PC-3 (cell line): ENCODE measurements at regions not wholly inside any gene's neighbourhood (a gene's known extent, or its start where the extent isn't known, plus 50 kb on each side); places are given as distances from the start of the nearest gene placed in this dataset.

Experiments
- CTCF ChIP-seq: fragments of 300-600 bp; sonication (generic); conservative IDR thresholded peaks from 2 replicates; pipeline ENCODE4 v1.5.1; 2017; ENCODE audit warnings: antibody characterized with exemption, low read depth, mild to moderate bottlenecking, low read length
- EZH2phosphoT487 ChIP-seq: fragments of 300-600 bp; sonication (generic); IDR thresholded peaks from 2 replicates; pipeline ENCODE4 v1.6.1; 2018; ENCODE audit warnings: mild to moderate bottlenecking, antibody characterized with exemption, low read length, borderline replicate concordance

GRCh38 chr11:116384407-116384806 lies 388.4 kb downstream of the BUD13 start:
- no peak for TF ChIP-seq EZH2phosphoT487
- no peak for TF ChIP-seq CTCF
